H9 (cell line): ENCODE measurements at regions not wholly inside any gene's neighbourhood (a gene's known extent, or its start where the extent isn't known, plus 50 kb on each side); places are given as distances from the start of the nearest gene placed in this dataset.

Experiments
- DNase-seq: peaks from one replicate; pipeline ENCODE4 v3.0.0-alpha.2; 2017
- H2AFZ ChIP-seq: one replicate; pipeline ENCODE4 v1.6.1; 2013; ENCODE audit warnings: mild to moderate bottlenecking, low read length, control low read depth, moderate library complexity
- H2AK5ac ChIP-seq: 2 replicates; pipeline ENCODE4 v1.6.1; 2013; ENCODE audit warnings: low read length, control low read depth, mixed read lengths; ENCODE audit not compliant: insufficient read length
- H2BK120ac ChIP-seq: one replicate; pipeline ENCODE4 v1.6.1; 2013; ENCODE audit warnings: low read depth, mild to moderate bottlenecking, low read length, control low read depth, inconsistent platforms; ENCODE audit not compliant: poor library complexity, severe bottlenecking
- H2BK12ac ChIP-seq: 2 replicates; pipeline ENCODE4 v1.6.1; 2013; ENCODE audit warnings: low read length, control low read depth, mixed read lengths, low read depth; ENCODE audit not compliant: insufficient read length
- H2BK15ac ChIP-seq: 2 replicates; pipeline ENCODE4 v1.6.1; 2013; ENCODE audit warnings: low read depth, low read length, control low read depth
- H2BK20ac ChIP-seq: one replicate; pipeline ENCODE4 v1.6.1; 2013; ENCODE audit warnings: low read depth, mild to moderate bottlenecking, low read length, control low read depth, inconsistent platforms; ENCODE audit not compliant: poor library complexity, severe bottlenecking
- H2BK5ac ChIP-seq: 2 replicates; pipeline ENCODE4 v1.6.1; 2013; ENCODE audit warnings: low read length, control low read depth, mixed read lengths; ENCODE audit not compliant: insufficient read length
- H3K14ac ChIP-seq: 2 replicates; pipeline ENCODE4 v1.6.1; 2013; ENCODE audit warnings: low read length, control low read depth; ENCODE audit not compliant: insufficient read depth
- H3K18ac ChIP-seq: 2 replicates; pipeline ENCODE4 v1.6.1; 2013; ENCODE audit warnings: low read depth, mild to moderate bottlenecking, mixed read lengths, low read length, control low read depth; ENCODE audit not compliant: insufficient read length
- H3K23ac ChIP-seq: 2 replicates; pipeline ENCODE4 v1.6.1; 2013; ENCODE audit warnings: low read length, control low read depth, mixed read lengths, low read depth; ENCODE audit not compliant: insufficient read length
- H3K23me2 ChIP-seq: 2 replicates; pipeline ENCODE4 v1.6.1; 2013; ENCODE audit warnings: low read depth, mild to moderate bottlenecking, mixed read lengths, low read length, control low read depth; ENCODE audit not compliant: insufficient read length, poor library complexity, severe bottlenecking
- H3K27ac ChIP-seq: 2 replicates; pipeline ENCODE4 v1.5.1; 2013; ENCODE audit warnings: low read length, control low read depth, mixed read lengths, low read depth; ENCODE audit not compliant: insufficient read length
- H3K27me3 ChIP-seq: 2 replicates; pipeline ENCODE4 v1.6.1; 2013; ENCODE audit warnings: low read length, control low read depth, inconsistent platforms; ENCODE audit not compliant: insufficient read depth
- H3K4ac ChIP-seq: 2 replicates; pipeline ENCODE4 v1.6.1; 2013; ENCODE audit warnings: low read depth, mild to moderate bottlenecking, control low read depth, inconsistent platforms, low read length, moderate library complexity
- H3K4me1 ChIP-seq: 2 replicates; pipeline ENCODE4 v1.6.1; 2013; ENCODE audit warnings: low read length, control low read depth, inconsistent platforms; ENCODE audit not compliant: insufficient read depth
- H3K4me2 ChIP-seq: 2 replicates; pipeline ENCODE4 v1.6.1; 2013; ENCODE audit warnings: low read length, control low read depth, mixed read lengths; ENCODE audit not compliant: insufficient read length, insufficient read depth
- H3K56ac ChIP-seq: 2 replicates; pipeline ENCODE4 v1.6.1; 2013; ENCODE audit warnings: low read depth, mild to moderate bottlenecking, mixed read lengths, low read length, control low read depth; ENCODE audit not compliant: insufficient read length
- H3K79me1 ChIP-seq: 2 replicates; pipeline ENCODE4 v1.6.1; 2013; ENCODE audit warnings: low read depth, mild to moderate bottlenecking, moderate library complexity, low read length, control low read depth, inconsistent platforms; ENCODE audit not compliant: insufficient read depth, poor library complexity, severe bottlenecking
- H3K79me2 ChIP-seq: 2 replicates; pipeline ENCODE4 v1.6.1; 2013; ENCODE audit warnings: low read length, control low read depth, inconsistent platforms; ENCODE audit not compliant: insufficient read depth
- H3K9ac ChIP-seq: 2 replicates; pipeline ENCODE4 v1.6.1; 2013; ENCODE audit warnings: low read length, control low read depth, mixed read lengths; ENCODE audit not compliant: insufficient read length; ENCODE audit errors: extremely low read depth
- H3K9me3 ChIP-seq: one replicate; pipeline ENCODE4 v1.6.1; 2013; ENCODE audit warnings: low read depth, low read length, inconsistent platforms; ENCODE audit not compliant: control insufficient read depth
- H3T11ph ChIP-seq: one replicate; pipeline ENCODE4 v1.6.1; 2013; ENCODE audit warnings: mild to moderate bottlenecking, low read length, control low read depth, inconsistent platforms
- H4K20me1 ChIP-seq: one replicate; pipeline ENCODE4 v1.6.1; 2013; ENCODE audit not compliant: control insufficient read depth, insufficient read length, insufficient read depth
- H4K5ac ChIP-seq: 2 replicates; pipeline ENCODE4 v1.6.1; 2013; ENCODE audit warnings: low read depth, mild to moderate bottlenecking, mixed read lengths, low read length, control low read depth; ENCODE audit not compliant: insufficient read length
- H4K8ac ChIP-seq: replicated peaks from 2 replicates; pipeline ENCODE4 v1.6.1; 2013; ENCODE audit warnings: low read length, control low read depth, mixed read lengths, low read depth; ENCODE audit not compliant: insufficient read length
- H4K91ac ChIP-seq: 2 replicates; pipeline ENCODE4 v1.6.1; 2013; ENCODE audit warnings: low read depth, mild to moderate bottlenecking, moderate library complexity, mixed read lengths, low read length, control low read depth; ENCODE audit not compliant: insufficient read length
- H3K27ac Mint-ChIP-seq, 3 experiments: 2 replicates in 2 of 3; 3 replicates in 1 of 3; pipeline ENCODE4 v1.8.0; 2020 to 2021; ENCODE audit warnings: mixed read lengths in 3 of 3, mild to moderate bottlenecking in 1 of 3, moderate library complexity in 1 of 3
- H3K27me3 Mint-ChIP-seq: 2 replicates; pipeline ENCODE4 v1.8.0; 2021; ENCODE audit warnings: low read depth, mild to moderate bottlenecking, moderate library complexity, mixed read lengths
- H3K36me3 Mint-ChIP-seq, 3 experiments: 2 replicates in 2 of 3; 3 replicates in 1 of 3; pipeline ENCODE4 v1.8.0; 2020 to 2021; ENCODE audit warnings: low read depth in 3 of 3, mixed read lengths in 3 of 3; ENCODE audit not compliant: insufficient read depth in 1 of 3
- H3K4me1 Mint-ChIP-seq, 2 experiments: 2 replicates each; pipeline ENCODE4 v1.8.0; 2020; ENCODE audit warnings: mixed read lengths in 2 of 2
- H3K4me3 Mint-ChIP-seq, 2 experiments: 2 replicates in 1 of 2; 3 replicates in 1 of 2; pipeline ENCODE4 v1.8.0; 2020 to 2021; ENCODE audit warnings: mild to moderate bottlenecking in 2 of 2, mixed read lengths in 2 of 2, moderate library complexity in 1 of 2
- H3K9me3 Mint-ChIP-seq, 2 experiments: 2 replicates in 1 of 2; 3 replicates in 1 of 2; pipeline ENCODE4 v1.8.0; 2020; ENCODE audit warnings: mild to moderate bottlenecking in 2 of 2, mixed read lengths in 2 of 2, moderate library complexity in 1 of 2
- WGBS: extraction: QIAGEN DNeasy Blood & Tissue Kit; methylation state at CpG from one replicate; pipeline ENCODE4 v1.1.7; 2013; ENCODE audit warnings: missing lambda C conversion rate, low lambda C conversion rate, mixed read lengths; ENCODE audit not compliant: insufficient read length; ENCODE audit errors: extremely low coverage; 5-methylcytosine and 5-hydroxymethylcytosine counted together
- TF ChIP-seq, protein P1 (sequence below): fragments of 200-600 bp; sonication (generic); conservative IDR thresholded peaks from 3 replicates; pipeline ENCODE4 v1.8.0; 2021; ENCODE audit warnings: antibody characterized with exemption, mild to moderate bottlenecking

DNA sequence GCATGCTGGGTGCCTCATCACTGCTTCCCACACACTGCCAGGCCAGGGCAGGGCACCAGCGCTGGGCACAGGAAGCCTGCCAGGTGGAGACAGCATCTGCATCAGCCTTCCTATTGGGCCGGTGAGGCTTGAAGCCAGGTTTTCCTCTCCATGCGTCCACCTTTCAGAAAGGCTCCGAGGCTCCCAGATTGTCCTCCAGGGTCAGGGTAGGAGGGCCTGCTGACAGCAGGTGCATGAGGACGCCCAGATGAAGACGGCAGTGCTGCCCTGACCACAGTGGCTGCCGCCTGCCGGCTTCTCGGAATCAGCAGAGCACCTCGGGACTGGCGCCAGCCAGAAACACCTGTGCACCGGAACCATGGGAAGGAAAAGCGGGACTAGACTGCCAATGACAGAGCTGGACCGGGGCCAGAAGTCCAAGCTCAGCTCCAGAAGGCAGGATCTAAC is 170.5 kb upstream of the CST7 start:
- Histone ChIP-seq H3K79me1 (no peaks in the 10 kb centered on the region), H3K4ac (no peak overlapping the region), H3T11ph (no peak overlapping the region), H3K9ac (no peak overlapping the region), H4K5ac (no peak overlapping the region), H2BK12ac (no peak overlapping the region), H2BK5ac (no peak overlapping the region), H2AK5ac (no peak overlapping the region), H2BK15ac (no peak overlapping the region), H2AFZ (no peak overlapping the region), H2BK120ac (no peak overlapping the region), H3K4me2 (no peak overlapping the region), H3K4me1 (no peaks in the 10 kb centered on the region), H4K91ac (no peak overlapping the region), H3K18ac (no peak overlapping the region), H3K14ac (no peak overlapping the region), H2BK20ac (no peak overlapping the region), H3K23ac (no peak overlapping the region), H3K79me2 (no peaks in the 10 kb centered on the region), H4K8ac (no peak overlapping the region), H3K23me2 (no peaks in the 10 kb centered on the region), H3K56ac (no peak overlapping the region), H4K20me1 (no peaks in the 10 kb centered on the region), H3K9me3 (no peaks in the 10 kb centered on the region), H3K27ac (no peak overlapping the region), H3K27me3 (no peaks in the 10 kb centered on the region)
- no peak overlapping the region for H3K27ac Mint-ChIP-seq
- H3K36me3 Mint-ChIP-seq, result peaks cover 0 to 10% (median 4%) of the 10 kb centered on the region in 3 experiments; a peak in 3 of 7 replicates
- WGBS, result no CpG with 5 or more reads among the region's 14 CpGs
- no peak overlapping the region for H3K4me3 Mint-ChIP-seq
- TF ChIP-seq, protein P1, sequence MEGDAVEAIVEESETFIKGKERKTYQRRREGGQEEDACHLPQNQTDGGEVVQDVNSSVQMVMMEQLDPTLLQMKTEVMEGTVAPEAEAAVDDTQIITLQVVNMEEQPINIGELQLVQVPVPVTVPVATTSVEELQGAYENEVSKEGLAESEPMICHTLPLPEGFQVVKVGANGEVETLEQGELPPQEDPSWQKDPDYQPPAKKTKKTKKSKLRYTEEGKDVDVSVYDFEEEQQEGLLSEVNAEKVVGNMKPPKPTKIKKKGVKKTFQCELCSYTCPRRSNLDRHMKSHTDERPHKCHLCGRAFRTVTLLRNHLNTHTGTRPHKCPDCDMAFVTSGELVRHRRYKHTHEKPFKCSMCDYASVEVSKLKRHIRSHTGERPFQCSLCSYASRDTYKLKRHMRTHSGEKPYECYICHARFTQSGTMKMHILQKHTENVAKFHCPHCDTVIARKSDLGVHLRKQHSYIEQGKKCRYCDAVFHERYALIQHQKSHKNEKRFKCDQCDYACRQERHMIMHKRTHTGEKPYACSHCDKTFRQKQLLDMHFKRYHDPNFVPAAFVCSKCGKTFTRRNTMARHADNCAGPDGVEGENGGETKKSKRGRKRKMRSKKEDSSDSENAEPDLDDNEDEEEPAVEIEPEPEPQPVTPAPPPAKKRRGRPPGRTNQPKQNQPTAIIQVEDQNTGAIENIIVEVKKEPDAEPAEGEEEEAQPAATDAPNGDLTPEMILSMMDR, result no peak
- H3K4me1 Mint-ChIP-seq, result peaks cover 6 to 7% of the 10 kb centered on the region in 2 experiments; a peak in 3 of 4 replicates
- no peaks in the 10 kb centered on the region; the same call in 1 of the 2 replicates for H3K27me3 Mint-ChIP-seq
- peaks cover 9 to 13% of the 10 kb centered on the region in 2 experiments; a peak in 3 of 5 replicates for H3K9me3 Mint-ChIP-seq
- DNase-seq, result peak; percentile 15
